GM12891 (cell line): ENCODE measurements at regions not wholly inside any gene's neighbourhood (a gene's known extent, or its start where the extent isn't known, plus 50 kb on each side); places are given as distances from the start of the nearest gene placed in this dataset.

Experiments used
- DNase-seq: peaks from one replicate; pipeline ENCODE4 v3.0.0; 2011; ENCODE audit warnings: low spot score; ENCODE audit not compliant: insufficient read length
- FAIRE-seq: peaks from 2 replicates; lab custom pipeline; 2011; peaks lifted over from hg19 to GRCh38; lab: Jason Lieb, UNC
- PAX5 ChIP-seq: IDR thresholded peaks from 2 replicates; pipeline ENCODE4 v1.6.1; 2011; ENCODE audit warnings: low read length, moderate library complexity, mild to moderate bottlenecking; ENCODE audit not compliant: insufficient read depth, severe bottlenecking
- POLR2A ChIP-seq: IDR thresholded peaks from 2 replicates; pipeline ENCODE4 v1.6.1; 2011; ENCODE audit warnings: low read depth, low read length, control low read depth
- POLR2AphosphoS5 ChIP-seq: IDR thresholded peaks from 2 replicates; pipeline ENCODE4 v1.6.1; 2011; ENCODE audit warnings: low read depth, low read length, control low read depth
- POU2F2 ChIP-seq: IDR thresholded peaks from 2 replicates; pipeline ENCODE4 v1.6.1; 2011; ENCODE audit warnings: low read depth, mild to moderate bottlenecking, control low read depth, low read length, moderate library complexity
- SPI1 ChIP-seq: IDR thresholded peaks from 2 replicates; pipeline ENCODE4 v1.6.1; 2011; ENCODE audit warnings: low read depth, low read length, control low read depth
- TAF1 ChIP-seq: IDR thresholded peaks from 2 replicates; pipeline ENCODE4 v1.6.1; 2011; ENCODE audit warnings: low read depth, low read length, control low read depth

DNA sequence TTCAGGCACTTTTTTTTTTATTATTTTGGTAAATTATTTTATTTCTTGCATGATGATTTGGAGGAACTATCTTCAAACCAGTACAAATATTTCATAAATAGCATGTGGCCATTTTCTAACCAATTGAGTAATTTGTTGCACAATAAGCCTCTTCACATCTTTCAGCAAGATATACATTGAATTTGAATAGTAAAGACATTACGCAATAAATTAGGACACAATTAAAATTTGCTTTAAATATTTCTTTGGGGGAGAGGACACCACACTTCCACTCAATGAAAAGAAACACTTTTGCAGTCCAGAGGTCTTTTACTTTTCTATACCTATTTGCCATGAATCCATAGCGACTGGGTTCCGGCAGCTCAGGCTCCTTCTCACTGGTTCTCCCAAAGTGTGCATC lies 762.6 kb upstream of the GOLIM4 start:
- no peak for TF ChIP-seq SPI1
- no peak for TF ChIP-seq PAX5
- no peak for TF ChIP-seq POLR2AphosphoS5
- DNase-seq (no peak), FAIRE-seq (no peak)

DNA sequence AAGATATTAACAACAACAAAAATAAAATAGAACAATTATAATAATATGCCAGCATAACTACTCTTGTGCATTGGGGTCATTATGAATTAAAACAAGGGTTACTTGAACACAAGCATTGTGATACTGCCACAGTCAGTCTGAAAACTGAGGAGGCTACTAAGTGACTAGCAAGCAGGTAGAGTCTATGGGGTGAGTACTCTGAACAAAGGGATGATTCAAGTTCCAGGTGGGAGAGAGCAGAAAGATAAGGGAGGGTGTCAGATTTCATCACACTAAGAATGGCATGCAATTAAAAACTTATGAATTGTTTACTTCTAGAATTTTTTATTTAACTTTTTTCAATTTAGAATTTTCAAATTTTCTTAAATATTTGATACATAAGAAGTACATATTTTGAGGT lies 754.4 kb upstream of the GOLIM4 start:
- no peak for TF ChIP-seq TAF1
- TF ChIP-seq POLR2AphosphoS5: no peak
- no peak for TF ChIP-seq SPI1
- TF ChIP-seq PAX5: no peak
- TF ChIP-seq POLR2A: no peak
- TF ChIP-seq POU2F2: no peak
- no peak for FAIRE-seq
- DNase-seq: no peak

DNA sequence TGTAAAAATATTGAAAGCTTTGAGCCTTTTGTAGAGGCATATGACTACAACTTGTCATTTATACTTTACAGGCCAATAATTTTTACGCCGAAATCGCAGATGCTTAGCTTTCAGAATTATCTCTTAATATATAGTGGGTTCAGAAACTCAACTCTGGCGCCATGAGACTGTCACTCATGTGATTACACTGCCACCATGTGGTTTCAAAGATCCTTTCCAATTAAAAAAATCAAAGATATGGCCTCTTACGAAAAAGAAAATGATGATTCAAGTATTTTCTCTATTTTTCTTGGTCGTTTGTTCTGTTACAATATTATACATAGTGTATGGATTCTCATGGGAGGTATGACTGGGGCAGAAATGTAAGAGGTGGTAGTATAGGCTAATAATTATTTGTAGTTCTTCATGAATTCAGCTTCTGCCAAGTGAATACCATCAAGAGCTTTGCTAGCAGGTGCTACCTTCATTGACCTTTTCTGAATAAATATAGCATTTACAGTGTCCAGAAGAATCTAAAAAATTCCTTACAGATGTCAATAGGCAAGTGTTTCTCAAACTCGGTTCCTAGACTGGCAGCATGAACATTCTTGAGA lies 751.7 kb upstream of the GOLIM4 start:
- DNase-seq (no peak), FAIRE-seq (no peak)
- TF ChIP-seq TAF1 (no peak), POLR2A (no peak), PAX5 (no peak), POLR2AphosphoS5 (no peak), SPI1 (no peak), POU2F2 (no peak)

DNA sequence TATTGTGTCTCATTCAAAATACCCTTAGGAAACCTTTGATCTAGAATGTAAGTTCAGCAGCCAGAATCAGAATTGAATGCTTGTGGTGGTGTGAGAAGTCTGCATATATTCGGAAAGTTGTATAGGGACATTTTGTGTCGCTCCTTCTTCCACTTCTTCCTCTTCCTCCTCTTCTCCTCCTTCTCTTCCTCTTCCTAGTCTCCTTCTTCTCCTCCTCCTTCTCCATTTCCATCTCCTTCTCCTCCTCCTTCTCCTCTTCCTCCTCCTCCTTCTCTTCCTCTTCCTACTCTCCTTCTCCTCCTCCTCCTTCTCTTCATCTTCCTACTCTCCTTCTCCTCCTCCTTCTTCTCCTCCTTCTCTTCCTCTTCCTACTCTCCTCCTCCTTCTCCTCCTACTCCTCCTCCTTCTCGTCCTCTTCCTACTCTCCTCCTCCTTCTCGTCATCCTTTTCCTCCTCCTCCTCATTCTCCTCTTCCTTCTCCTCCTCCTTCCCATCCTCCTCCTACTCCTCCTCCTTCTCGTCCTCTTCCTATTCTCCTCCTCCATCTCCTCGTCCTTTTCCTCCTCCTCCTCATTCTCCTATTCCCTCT lies 749.3 kb upstream of the GOLIM4 start:
- DNase-seq (no peak), FAIRE-seq (no peak)
- no peak for TF ChIP-seq POLR2A
- TF ChIP-seq PAX5: no peak
- no peak for TF ChIP-seq POLR2AphosphoS5
- TF ChIP-seq TAF1: no peak
- no peak for TF ChIP-seq SPI1
- no peak for TF ChIP-seq POU2F2

DNA sequence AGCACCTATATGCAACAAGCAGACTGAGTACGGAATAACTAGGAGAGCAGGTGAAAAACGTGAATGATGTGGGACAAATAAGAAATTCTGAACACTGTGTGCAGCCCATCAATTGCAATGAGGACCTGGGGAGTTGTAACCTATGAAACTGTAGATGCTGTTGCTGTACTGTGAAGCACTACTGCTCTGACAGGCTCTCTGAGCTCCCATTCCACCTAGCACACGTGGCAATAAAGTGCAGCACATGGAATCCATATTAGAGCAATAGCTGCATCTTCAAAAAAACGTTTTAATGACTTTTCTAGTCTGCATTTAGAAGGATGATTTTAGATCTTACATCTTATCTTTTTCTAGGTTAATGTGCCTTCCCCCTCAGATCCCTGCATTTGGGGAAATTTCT lies 748.7 kb upstream of the GOLIM4 start:
- DNase-seq (no peak), FAIRE-seq (no peak)
- TF ChIP-seq TAF1 (no peak), POLR2AphosphoS5 (no peak), POU2F2 (no peak)

DNA sequence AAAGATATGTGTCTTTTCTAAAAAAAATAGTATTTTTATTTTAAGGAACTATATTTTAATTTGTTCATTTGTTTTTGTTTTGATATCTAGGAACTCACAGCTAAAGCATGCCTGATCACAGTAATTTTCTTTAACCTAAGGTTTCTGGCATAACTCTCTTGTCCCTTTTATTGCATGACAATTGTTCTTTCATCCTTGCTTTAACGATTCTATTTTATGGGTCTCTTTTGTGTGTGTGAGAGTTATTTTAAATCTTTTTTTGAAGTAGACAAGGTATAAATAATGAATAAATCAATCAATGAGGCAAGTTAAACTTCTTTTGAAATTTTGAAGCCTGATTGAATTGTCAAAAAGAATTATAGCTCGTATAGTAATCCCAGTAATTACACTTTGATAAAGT lies 747.8 kb upstream of the GOLIM4 start:
- TF ChIP-seq POLR2AphosphoS5: no peak
- TF ChIP-seq SPI1: no peak
- no peak for TF ChIP-seq TAF1
- no peak for TF ChIP-seq POU2F2
- no peak for TF ChIP-seq POLR2A
- TF ChIP-seq PAX5: no peak
- FAIRE-seq (no peak), DNase-seq (no peak)

DNA sequence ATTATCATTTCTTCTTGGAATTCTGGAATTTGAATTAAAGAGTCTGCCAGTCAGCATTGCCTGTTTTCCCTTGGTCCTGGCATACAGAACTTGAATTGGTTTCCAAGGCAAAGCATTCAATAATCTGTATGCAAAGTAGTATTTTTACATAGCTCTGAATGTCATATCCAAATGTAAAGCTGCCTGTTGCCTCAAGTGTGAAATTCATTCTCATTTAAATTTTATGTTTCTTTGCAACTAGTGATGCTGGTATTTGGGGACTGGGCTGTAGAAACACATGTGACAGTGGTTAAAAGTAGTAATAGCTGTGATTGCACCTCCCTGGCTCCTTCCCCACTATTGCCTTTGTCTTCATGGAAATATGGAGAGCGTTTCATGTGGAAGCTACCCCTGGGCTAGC lies 743.9 kb upstream of the GOLIM4 start:
- no peak for DNase-seq
- FAIRE-seq: no peak
- TF ChIP-seq PAX5 (no peak), TAF1 (no peak)

DNA sequence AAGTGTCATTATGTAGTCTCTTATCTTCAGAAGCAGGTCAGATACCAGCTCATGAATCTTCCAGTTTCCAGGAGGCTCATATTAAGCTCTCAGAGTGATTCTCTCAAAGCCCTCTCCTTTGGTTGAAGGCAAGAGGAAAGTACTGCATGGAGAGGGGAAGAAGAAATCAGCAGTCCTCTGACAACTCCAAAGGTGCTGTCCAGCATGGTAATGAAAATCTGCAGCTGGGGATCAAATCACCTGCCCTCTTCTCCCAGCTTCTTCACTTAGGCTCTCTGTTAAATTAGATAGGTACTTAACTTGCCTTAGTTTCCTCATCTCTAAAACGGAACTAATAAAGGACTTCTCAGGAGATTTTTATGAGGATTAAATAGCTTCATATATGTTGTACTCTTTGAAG lies 738.8 kb upstream of the GOLIM4 start:
- no peak for FAIRE-seq
- no peak for TF ChIP-seq PAX5
- TF ChIP-seq SPI1: no peak
- TF ChIP-seq POU2F2: no peak
- TF ChIP-seq POLR2A: no peak
- no peak for TF ChIP-seq TAF1
- TF ChIP-seq POLR2AphosphoS5: no peak
- no peak for DNase-seq

DNA sequence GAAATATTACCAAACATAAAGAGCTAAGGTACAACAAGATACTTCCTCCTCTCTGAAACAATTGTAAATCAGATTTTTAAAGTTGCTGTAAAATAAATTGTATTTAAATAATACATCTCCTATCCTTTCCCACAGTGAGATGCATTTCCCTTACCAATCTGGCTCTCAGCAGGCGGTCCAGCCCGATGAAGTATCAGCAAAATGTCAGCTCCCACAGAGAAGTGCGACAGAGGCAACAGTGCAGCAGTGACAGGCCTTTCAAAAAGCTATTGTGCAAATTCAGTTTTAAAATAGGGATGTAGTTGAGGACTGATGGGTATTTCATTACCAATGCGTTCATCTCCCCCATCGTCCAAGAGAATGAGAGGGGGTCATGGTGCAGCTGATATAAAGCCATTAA lies 733.2 kb upstream of the GOLIM4 start:
- no peak for TF ChIP-seq POLR2AphosphoS5
- TF ChIP-seq POU2F2: no peak
- TF ChIP-seq POLR2A: no peak
- no peak for TF ChIP-seq PAX5
- no peak for TF ChIP-seq SPI1
- TF ChIP-seq TAF1: no peak
- DNase-seq (no peak), FAIRE-seq (no peak)

DNA sequence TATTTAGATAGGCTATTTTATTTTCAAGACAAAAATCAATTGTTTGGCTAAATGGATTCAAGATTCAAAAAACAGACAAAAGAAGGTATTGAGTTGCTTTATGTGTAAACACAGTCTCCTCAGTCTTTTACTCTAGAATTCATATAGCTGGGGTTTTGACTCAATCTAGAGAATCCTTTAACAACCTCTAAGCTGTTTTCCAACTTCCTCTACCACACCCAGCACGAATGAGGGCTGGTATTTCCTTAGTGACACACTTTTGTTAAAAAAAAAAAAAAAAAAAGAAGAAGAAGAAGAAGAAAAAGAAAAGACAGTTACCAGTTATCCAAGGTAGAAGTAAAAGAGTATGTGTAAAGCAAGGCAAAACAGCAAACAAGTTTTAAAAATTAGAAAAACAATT lies 732.8 kb upstream of the GOLIM4 start:
- FAIRE-seq (no peak), DNase-seq (no peak)
- TF ChIP-seq SPI1 (no peak), TAF1 (no peak), POU2F2 (no peak)
